ENCODE measurements at regions not wholly inside any gene's neighbourhood (a gene's known extent, or its start where the extent isn't known, plus 50 kb on each side); places are given as distances from the start of the nearest gene placed in this dataset.

- no peak for TF ChIP-seq JUND (IDR thresholded peaks at IDR 0.05)
- TF ChIP-seq ELF1 (IDR thresholded peaks at IDR 0.05): no peak
- TF ChIP-seq RAD21 (IDR thresholded peaks at IDR 0.05; ENCODE audit: low read length): no peak
- no peak for TF ChIP-seq FOSL2 (IDR thresholded peaks at IDR 0.05; ENCODE audit: borderline replicate concordance, low read depth)
- TF ChIP-seq MXI1 (IDR thresholded peaks at IDR 0.05; ENCODE audit: low read depth, low read length): no peak
- TF ChIP-seq GATA2 (CRISPR knock-in tag; IDR thresholded peaks at IDR 0.05): no peak
These were observed 135.3 kb downstream of the RPLP1 start (continued) for GRCh38 chr15:69587723-69588426.

DNA sequence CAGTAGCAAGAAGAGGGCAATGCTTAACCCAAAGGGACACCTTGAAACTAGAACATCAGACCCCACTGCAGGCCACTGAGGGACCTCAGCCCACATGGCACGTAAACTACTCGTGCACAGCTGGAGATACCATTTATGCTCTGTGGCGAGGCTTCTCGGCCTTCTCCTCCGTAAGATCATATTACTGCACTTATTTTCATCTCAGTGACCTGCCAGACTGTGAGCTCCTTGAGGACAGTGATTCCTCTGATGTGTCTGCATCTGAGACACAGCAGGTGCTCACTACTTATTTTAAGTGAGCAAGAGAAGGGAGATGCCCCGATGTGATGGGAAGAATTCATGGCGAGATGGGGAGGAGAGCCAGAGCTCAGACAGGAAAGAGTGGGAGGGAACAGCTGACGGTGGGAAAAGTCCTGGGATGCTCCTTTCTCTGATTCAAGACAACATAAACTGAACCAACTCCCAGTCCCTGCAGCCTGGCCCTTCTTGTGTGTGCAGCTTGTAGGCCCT is 137.6 kb downstream of the RPLP1 start:
- Histone ChIP-seq H3K4me1 (ENCODE audit: control insufficient read depth in 1 of 2, insufficient read depth in 2 of 2, low read depth in 1 of 2, low read length in 1 of 2) (no peaks in the 10 kb centered on the region; a peak in 1 of 4 replicates), H3K79me2 (ENCODE audit: insufficient read depth) (no peaks in the 10 kb centered on the region), H3K9me2 (no peaks in the 10 kb centered on the region), H3K27me3 (ENCODE audit: insufficient read depth) (peaks cover 14% of the 10 kb centered on the region; the same call in 1 of the 2 replicates), H3K4me3 (ENCODE audit: low read depth in 2 of 2, low read length in 1 of 2) (no peak overlapping the region), H3K9ac (no peak overlapping the region), H2AFZ (ENCODE audit: low read depth) (no peak overlapping the region), H3K27ac (ENCODE audit: low read depth in 2 of 2, low read length in 1 of 2) (no peak overlapping the region), H4K20me1 (ENCODE audit: insufficient read depth) (no peaks in the 10 kb centered on the region), H3K9me3 (no peaks in the 10 kb centered on the region), H3F3A (replicated peaks; ENCODE audit: insufficient read depth) (no peaks in the 10 kb centered on the region), H3K36me3 (replicated peaks in 1 of 2; ENCODE audit: control insufficient read depth in 1 of 2, insufficient read depth in 2 of 2, low read length in 1 of 2) (no peaks in the 10 kb centered on the region), H3K4me2 (no peak overlapping the region)
- CTCF ChIA-PET: interaction anchor here (1.5 kb wide), 1 partner anchor 13 kb away, joined by 5 read pairs; no protein-coding TSS in a partner anchor
- 79% methylated on average over 8 of the region's 8 CpGs for WGBS (ENCODE audit: low lambda C conversion rate)
- POLR2A ChIA-PET: no interaction called here
- DNase-seq: no peak
- TF ChIP-seq, protein P1, sequence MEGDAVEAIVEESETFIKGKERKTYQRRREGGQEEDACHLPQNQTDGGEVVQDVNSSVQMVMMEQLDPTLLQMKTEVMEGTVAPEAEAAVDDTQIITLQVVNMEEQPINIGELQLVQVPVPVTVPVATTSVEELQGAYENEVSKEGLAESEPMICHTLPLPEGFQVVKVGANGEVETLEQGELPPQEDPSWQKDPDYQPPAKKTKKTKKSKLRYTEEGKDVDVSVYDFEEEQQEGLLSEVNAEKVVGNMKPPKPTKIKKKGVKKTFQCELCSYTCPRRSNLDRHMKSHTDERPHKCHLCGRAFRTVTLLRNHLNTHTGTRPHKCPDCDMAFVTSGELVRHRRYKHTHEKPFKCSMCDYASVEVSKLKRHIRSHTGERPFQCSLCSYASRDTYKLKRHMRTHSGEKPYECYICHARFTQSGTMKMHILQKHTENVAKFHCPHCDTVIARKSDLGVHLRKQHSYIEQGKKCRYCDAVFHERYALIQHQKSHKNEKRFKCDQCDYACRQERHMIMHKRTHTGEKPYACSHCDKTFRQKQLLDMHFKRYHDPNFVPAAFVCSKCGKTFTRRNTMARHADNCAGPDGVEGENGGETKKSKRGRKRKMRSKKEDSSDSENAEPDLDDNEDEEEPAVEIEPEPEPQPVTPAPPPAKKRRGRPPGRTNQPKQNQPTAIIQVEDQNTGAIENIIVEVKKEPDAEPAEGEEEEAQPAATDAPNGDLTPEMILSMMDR (IDR thresholded peaks at IDR 0.05): no peak
- no peak for TF ChIP-seq REST (IDR thresholded peaks at IDR 0.05; ENCODE audit: low read depth, low read length)
- no peak for TF ChIP-seq FOXM1 (IDR thresholded peaks at IDR 0.05; ENCODE audit: low read depth)

All from SK-N-SH (cell line).